ENCODE measurements at regions not wholly inside any gene's neighbourhood (a gene's known extent, or its start where the extent isn't known, plus 50 kb on each side); places are given as distances from the start of the nearest gene placed in this dataset.
A peak's percentile ranks its signal among the peaks of the same experiment; 100 is the strongest.

DNA sequence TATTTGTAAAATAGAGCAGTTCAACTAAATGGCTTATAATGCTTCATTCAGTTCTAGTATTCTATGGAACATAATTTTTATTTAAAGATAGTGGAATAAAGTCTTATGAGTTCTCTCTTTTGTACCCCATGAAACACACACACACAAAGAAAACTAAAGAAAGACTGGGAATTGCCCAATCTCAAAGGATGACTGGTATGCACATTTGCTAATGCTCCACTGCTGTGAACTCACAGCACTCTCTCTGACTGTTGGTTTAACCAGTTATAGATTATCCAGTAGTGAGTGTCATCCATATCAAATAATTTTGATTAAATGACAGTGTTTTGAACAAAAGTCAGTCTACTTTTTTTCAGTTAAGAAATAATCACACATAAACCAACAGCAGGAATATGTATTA, 1082.4 kb upstream of the B3GALT2 start:
- no peak for TF ChIP-seq CTCF (IDR thresholded peaks at IDR 0.05; ENCODE audit: insufficient read depth, low read length, missing control alignments)
- CTCF ChIA-PET: no interaction called here

GRCh38 chr1:194267021-194267420, 1080.6 kb upstream of the B3GALT2 start:
- no peak for DNase-seq (ENCODE audit: low read depth, low spot score)
- no peak for TF ChIP-seq CTCF (IDR thresholded peaks at IDR 0.05; ENCODE audit: insufficient read depth, low read length, missing control alignments)
- CTCF ChIA-PET: no interaction called here
- H3K4me3 ChIP-seq (ENCODE audit: low read depth, low read length): no peak overlapping the region
- POLR2A ChIA-PET: no interaction called here

More for the DNA sequence above, 1082.4 kb upstream of the B3GALT2 start:
- POLR2A ChIA-PET: no interaction called here
- peak; percentile 14 for DNase-seq (ENCODE audit: low read depth, low spot score)
- H3K4me3 ChIP-seq (ENCODE audit: low read depth, low read length): no peak overlapping the region

DNA sequence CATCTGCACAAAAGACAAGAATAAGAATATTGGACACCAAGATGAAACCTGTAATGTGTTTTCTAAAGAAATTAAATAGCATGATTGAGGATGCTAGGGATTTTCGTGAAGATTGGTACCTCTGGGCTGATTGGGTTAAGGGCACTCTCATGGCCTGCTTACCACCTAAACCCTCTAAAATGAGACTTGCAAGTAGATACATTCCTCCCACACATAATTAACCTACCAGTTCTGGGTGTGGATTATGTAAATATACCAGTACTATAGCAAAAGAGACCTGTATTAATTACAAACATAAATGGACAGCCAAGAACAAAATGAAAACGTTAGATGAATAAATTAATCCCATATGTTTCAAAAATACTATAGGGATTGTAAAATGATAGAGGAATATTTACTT, 1069.6 kb upstream of the B3GALT2 start:
- TF ChIP-seq CTCF (IDR thresholded peaks at IDR 0.05; ENCODE audit: insufficient read depth, low read length, missing control alignments): no peak
- no peak overlapping the region for H3K4me3 ChIP-seq (ENCODE audit: low read depth, low read length)
- ChIA-PET POLR2A (no interaction called here), CTCF (no interaction called here)
- no peak for DNase-seq (ENCODE audit: low read depth, low spot score)

DNA sequence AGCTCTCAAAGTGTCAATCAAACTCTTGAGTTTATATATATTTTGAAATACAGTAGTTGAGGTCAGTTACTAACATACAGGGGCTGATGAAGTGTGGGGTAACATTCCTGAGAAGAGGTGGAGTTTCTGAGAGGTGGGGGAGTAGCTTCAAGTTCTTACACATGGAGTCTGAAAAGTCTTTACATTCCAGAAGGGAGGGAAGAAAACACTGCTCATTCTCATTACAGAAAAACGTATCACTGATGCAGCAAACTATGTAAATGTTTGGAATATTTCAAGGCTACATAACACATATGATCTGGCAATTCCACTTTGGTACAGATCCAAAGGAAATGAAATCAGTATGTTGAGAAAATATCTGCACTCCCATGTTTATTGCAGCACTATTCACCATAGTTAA, 1065.8 kb upstream of the B3GALT2 start:
- H3K4me3 ChIP-seq (ENCODE audit: low read depth, low read length): no peak overlapping the region
- no peak for TF ChIP-seq CTCF (IDR thresholded peaks at IDR 0.05; ENCODE audit: insufficient read depth, low read length, missing control alignments)
- ChIA-PET POLR2A (no interaction called here), CTCF (no interaction called here)
- peak; percentile 86 for DNase-seq (ENCODE audit: low read depth, low spot score)

DNA sequence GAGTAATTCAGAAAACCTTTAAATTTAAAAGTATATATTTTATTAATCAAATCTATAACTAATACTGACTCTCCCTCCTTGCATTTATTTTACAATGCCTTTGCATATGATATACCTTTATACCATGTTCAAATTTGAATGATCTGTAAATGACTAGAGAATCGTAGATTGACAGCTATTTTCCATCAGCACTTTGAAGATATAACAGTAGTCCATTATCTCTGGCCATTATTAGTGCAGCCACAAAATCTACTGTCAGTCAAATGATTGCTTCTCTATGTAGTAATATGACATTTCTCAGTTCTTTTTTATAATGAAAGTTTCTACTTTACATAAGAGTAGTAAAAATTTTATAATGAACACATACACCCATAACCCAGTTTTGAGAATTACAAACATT, 1054.8 kb upstream of the B3GALT2 start:
- TF ChIP-seq CTCF (IDR thresholded peaks at IDR 0.05; ENCODE audit: insufficient read depth, low read length, missing control alignments): no peak
- CTCF ChIA-PET: no interaction called here

DNA sequence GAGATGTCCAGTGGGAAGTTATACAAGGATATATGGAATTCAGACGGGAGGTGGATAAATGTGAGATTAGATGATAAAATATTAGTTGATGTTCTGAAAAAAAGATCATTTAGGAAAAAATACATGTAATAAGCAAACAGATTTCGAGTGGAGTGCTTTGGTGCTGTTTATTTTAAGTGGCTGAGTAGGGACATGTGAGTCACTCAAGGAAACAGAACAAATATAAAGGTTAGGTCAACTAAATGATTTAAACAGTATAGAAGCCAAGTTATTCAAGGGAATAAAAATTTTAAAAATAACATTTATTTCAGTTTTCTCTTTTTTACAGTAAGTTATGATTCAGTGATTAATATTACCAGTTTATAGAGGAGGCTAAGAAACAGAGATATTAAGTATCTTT, 1046.7 kb upstream of the B3GALT2 start:
- DNase-seq (ENCODE audit: low read depth, low spot score): no peak
- TF ChIP-seq CTCF (IDR thresholded peaks at IDR 0.05; ENCODE audit: insufficient read depth, low read length, missing control alignments): no peak
- ChIA-PET CTCF (no interaction called here), POLR2A (no interaction called here)
- H3K4me3 ChIP-seq (ENCODE audit: low read depth, low read length): no peak overlapping the region

More for the DNA sequence above, 1054.8 kb upstream of the B3GALT2 start:
- no peak for DNase-seq (ENCODE audit: low read depth, low spot score)
- POLR2A ChIA-PET: no interaction called here
- no peak overlapping the region for H3K4me3 ChIP-seq (ENCODE audit: low read depth, low read length)

Data from AG04449 (cell line).